ENCODE measurements at regions not wholly inside any gene's neighbourhood (a gene's known extent, or its start where the extent isn't known, plus 50 kb on each side); places are given as distances from the start of the nearest gene placed in this dataset.

GRCh38 chr2:216808805-216809425 is 50.9 kb downstream of the TNP1 start:
- DNase-seq (ENCODE audit: low read depth): no peak

- no peak for DNase-seq (ENCODE audit: low read depth)
Measured at GRCh38 chr2:216807857-216808272, 52.0 kb downstream of the TNP1 start.

- DNase-seq (ENCODE audit: low read depth): no peak
Measured at GRCh38 chr2:216804357-216805350, 55.2 kb downstream of the TNP1 start.

GRCh38 chr2:216803791-216804190 is 56.1 kb downstream of the TNP1 start:
- DNase-seq (ENCODE audit: low read depth): no peak

- no peak for DNase-seq (ENCODE audit: low read depth)
Measured at GRCh38 chr2:216802516-216803215, 57.2 kb downstream of the TNP1 start.

- no peak for DNase-seq (ENCODE audit: low read depth)
Measured at GRCh38 chr2:216800836-216801235, 59.0 kb downstream of the TNP1 start.

DNA sequence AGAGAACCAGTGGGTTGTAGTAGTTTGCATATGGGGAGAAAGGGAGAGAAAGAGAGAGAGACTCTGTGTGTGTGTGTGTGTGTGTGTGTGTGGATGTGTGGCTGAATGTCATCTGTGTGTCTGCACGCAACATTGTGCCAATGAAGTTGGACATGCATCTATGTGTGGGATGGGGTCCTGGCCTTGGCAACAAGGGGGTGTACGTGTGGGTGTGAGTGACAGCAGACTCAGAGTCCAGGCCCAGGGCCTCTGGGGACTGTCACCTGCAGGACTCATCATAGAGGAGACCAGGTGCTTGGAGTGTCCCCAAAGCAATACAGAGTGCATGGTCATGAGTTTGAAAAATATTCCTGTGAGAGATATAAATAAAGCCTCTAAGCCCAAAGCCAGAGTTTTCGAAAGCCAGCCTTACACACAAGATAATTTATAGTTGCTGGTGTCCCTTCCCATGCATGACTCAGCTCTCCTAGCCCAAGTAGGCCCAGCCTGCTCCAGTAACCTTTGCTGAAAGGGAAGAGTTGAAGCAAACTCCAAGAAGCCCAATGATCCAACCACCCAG is 59.9 kb downstream of the TNP1 start:
- DNase-seq (ENCODE audit: low read depth): peak; percentile 56

GRCh38 chr2:216796115-216796840 is 63.6 kb downstream of the TNP1 start:
- no peak for DNase-seq (ENCODE audit: low read depth)

- DNase-seq (ENCODE audit: low read depth): no peak
Measured at GRCh38 chr2:216793386-216793785, 66.5 kb downstream of the TNP1 start.

- DNase-seq (ENCODE audit: low read depth): peak; percentile 44
Measured at GRCh38 chr2:216792222-216793021, 67.4 kb downstream of the TNP1 start.

- no peak for DNase-seq (ENCODE audit: low read depth)
Measured at GRCh38 chr2:216791303-216791702, 68.6 kb downstream of the TNP1 start.

DNA sequence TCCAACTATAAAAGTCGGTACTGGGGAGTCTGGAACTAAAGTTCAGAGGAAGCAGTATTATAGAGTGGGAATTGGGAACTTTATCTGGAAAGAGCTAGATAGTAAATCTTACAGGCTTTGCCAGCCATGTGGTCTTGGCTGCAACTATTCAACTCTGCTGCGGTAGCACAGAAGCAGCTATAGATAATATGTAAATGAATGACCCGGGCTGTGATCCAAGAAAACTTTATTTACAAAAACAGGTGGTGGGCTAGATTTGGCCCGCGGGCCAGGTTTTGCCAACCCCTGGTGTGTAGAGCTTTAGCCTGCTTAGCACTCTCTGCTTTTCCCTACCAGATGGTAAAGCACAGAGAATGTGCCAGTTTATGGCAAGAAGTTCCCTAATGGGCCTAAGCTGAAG is 70.8 kb downstream of the TNP1 start:
- no peak for DNase-seq (ENCODE audit: low read depth)

DNA sequence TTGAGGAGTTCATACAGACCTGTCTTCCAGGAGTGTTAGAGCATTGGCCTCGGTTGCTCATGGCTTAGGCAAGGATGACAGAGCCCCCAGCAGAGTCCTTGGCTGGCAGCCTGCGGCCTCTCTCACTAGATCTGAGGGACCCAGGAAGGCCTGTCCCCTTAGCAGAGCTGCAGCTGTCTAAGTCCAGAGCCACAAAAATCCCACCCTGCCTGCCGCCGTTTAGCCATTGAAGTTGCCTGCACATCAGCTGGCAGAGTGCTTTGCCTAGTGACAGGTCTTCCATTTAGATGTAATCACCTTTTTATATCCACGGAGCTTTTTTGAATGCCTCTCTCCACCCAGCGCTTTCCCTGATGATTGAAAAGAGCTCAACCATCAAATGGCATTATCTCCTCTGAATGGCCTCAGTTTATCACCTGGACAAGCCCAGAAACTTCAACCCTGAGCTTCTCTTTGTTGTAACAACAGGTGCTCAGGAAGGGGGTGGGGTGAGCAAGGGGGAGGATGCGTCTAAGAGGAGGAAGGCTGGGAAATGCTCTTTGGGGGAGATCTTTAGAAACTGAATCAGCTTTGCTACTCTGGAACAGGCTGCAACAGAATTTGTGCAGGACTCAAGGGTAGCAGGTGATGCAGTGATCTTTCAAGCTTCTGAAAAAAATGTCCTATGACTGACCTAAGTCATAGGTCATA is 71.9 kb downstream of the TNP1 start:
- DNase-seq (ENCODE audit: low read depth): no peak

GRCh38 chr2:216786676-216787075 is 73.2 kb downstream of the TNP1 start:
- DNase-seq (ENCODE audit: low read depth): no peak

DNA sequence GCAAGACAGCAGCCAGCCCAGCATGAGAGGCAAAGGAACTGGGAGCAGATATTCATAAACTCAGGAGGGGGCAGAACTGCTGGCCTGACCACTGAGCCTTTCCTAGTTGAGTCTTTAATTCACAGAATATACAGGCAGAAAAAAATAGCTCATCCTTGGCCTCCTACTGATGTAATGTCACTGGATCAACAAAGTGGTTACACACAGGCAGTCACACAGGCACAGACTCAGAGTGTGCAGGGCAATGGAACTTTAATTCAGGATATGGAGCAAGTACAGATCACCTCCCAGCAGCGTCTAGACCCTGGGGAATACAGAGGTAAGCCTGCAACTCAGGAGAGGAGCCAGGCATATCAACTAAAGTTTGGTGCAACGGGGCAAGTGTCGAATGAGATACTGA is 75.4 kb downstream of the TNP1 start:
- no peak for DNase-seq (ENCODE audit: low read depth)

GRCh38 chr2:216781709-216782108 is 78.2 kb downstream of the TNP1 start:
- no peak for DNase-seq (ENCODE audit: low read depth)

- DNase-seq (ENCODE audit: low read depth): no peak
Measured at GRCh38 chr2:216780843-216781242, 79.0 kb downstream of the TNP1 start.

DNA sequence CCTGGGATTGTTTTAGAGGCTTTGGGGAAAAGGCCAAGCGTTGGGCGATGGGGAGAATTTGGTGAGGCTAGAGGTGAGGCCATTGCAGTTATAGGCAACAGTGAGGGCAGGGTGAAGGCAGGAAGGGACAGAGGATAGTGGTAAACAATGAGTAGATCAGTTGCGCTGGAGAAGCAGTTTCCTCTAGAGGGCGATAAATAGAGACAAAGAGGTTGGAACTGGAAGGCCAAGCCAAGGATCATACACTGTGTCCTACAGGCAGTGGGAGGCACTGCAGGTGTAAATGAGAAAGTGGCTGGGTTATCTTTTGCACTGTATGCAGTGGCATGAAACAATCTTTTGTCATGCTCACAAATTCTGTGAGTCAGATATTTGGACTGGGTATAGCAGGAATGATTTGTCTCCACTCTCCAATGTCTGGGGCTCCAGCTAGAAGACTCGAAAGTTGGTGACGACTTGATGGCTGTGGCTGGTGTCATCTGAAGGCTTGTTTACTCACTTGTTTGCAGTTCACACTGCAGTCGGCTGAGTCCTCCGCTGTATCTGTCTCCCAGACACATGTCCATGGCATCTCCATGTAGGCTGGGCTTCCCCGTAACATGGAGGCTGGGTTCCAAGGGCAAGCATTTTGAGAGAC is 82.1 kb downstream of the TNP1 start:
- no peak for DNase-seq (ENCODE audit: low read depth)

- DNase-seq (ENCODE audit: low read depth): no peak
Measured at GRCh38 chr2:216776066-216776850, 80.9 kb upstream of the IGFBP5 start.

All from GM04504 (cell line).